GM20000 (cell line): ENCODE measurements at regions not wholly inside any gene's neighbourhood (a gene's known extent, or its start where the extent isn't known, plus 50 kb on each side); places are given as distances from the start of the nearest gene placed in this dataset.

Source experiments
- DNase-seq: peaks from one replicate; pipeline ENCODE4 v3.0.0; 2012; ENCODE audit warnings: low spot score
- CTCF ChIP-seq: IDR thresholded peaks from 2 replicates; pipeline ENCODE4 v1.5.1; 2012; ENCODE audit warnings: mild to moderate bottlenecking, control low read depth; ENCODE audit errors: extremely low read depth, missing control alignments

DNA sequence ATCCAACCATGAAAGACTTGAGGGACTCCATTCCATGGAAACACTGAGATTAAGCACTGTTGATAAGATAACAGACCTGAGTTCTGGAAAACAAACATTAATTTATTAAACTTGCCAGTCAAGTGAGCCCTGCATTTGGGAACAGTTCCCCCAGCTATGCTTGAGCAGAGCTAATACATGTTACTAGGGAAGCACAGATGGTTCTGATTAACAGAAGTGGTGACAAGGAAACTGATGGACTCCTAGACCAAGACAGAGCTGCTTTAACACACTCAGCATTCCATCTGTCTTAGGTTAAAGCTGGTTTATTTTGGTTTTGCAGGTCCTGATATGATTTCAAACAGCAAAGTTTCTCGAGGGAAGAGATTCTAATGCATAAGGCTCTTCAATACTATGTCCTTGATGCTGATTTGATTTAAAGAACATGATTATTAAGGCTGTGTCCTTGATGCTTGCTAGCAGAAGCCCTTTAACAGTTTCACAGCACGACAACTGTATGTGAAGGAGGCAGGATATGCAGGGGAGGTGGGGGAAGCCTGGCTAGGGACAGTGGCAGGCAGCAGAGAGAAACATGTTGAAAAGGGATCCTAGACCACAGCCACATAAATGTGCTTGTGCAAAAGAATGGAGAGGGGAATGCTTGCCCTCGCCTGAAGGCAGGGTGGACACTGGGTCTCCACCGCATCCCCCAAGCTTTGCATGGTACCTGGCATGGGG lies 66.2 kb downstream of the ACTBL2 start:
- no peak for TF ChIP-seq CTCF
- DNase-seq: no peak

- no peak for DNase-seq
- no peak for TF ChIP-seq CTCF
Measured at GRCh38 chr5:57414857-57415256, 67.8 kb downstream of the ACTBL2 start.

DNA sequence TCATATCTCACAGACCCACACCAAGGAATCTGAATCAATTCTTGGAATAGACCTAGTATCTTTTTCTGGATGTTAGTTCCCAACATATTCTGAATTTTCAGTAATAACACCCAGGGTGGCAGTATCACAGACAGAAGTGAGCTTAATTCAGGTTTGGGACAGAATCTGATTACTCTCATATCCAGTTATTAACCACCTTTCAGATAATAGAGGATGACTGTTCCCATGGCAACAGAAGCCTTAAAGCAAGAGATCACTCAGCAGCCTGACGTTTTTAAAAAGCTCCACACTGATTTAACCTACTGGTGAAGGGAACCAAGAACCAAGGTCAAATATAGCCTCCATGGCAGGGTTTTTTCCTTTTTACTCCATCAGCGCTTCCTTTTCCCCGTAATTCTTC lies 68.4 kb downstream of the ACTBL2 start:
- DNase-seq: no peak
- no peak for TF ChIP-seq CTCF

- TF ChIP-seq CTCF: no peak
- no peak for DNase-seq
Measured at GRCh38 chr5:57413145-57413544, 69.5 kb downstream of the ACTBL2 start.

- no peak for DNase-seq
- TF ChIP-seq CTCF: no peak
Measured at GRCh38 chr5:57412680-57413079, 69.9 kb downstream of the ACTBL2 start.

- no peak for DNase-seq
- no peak for TF ChIP-seq CTCF
Measured at GRCh38 chr5:57411982-57412381, 70.6 kb downstream of the ACTBL2 start.

GRCh38 chr5:57410374-57411320 lies 72.0 kb downstream of the ACTBL2 start:
- no peak for DNase-seq
- TF ChIP-seq CTCF: no peak
